ENCODE measurements at regions not wholly inside any gene's neighbourhood (a gene's known extent, or its start where the extent isn't known, plus 50 kb on each side); places are given as distances from the start of the nearest gene placed in this dataset.

- TF ChIP-seq CTCF (conservative IDR thresholded peaks at IDR 0.05; ENCODE audit: low read depth, low read length) = no peak
- no peak overlapping the region for H3K4me2 ChIP-seq
- H3K79me2 ChIP-seq (ENCODE audit: insufficient read depth, low read depth) = no peaks in the 10 kb centered on the region
- no peaks in the 10 kb centered on the region for H3K36me3 ChIP-seq (ENCODE audit: insufficient read depth)
- H4K20me1 ChIP-seq (ENCODE audit: insufficient read depth) = no peaks in the 10 kb centered on the region
- no peak overlapping the region for H2AFZ ChIP-seq (ENCODE audit: low read depth)
- no peak overlapping the region for H3K4me3 ChIP-seq (IDR thresholded peaks at IDR 0.05; ENCODE audit: insufficient read depth, low read depth, low read length)
- H3K4me1 ChIP-seq (ENCODE audit: low read depth, poor library complexity, severe bottlenecking) = no peaks in the 10 kb centered on the region
- H3K27me3 ChIP-seq (ENCODE audit: insufficient read depth, low read depth) = no peaks in the 10 kb centered on the region
- H3K9ac ChIP-seq = no peak overlapping the region
- no peak overlapping the region for H3K27ac ChIP-seq
Observed at GRCh38 chr2:104965900-104966299, 72.0 kb upstream of the MRPS9 start.

GRCh38 chr2:104969564-104969963 lies 68.3 kb upstream of the MRPS9 start:
- Histone ChIP-seq H3K4me2 (no peak overlapping the region), H4K20me1 (ENCODE audit: insufficient read depth) (no peaks in the 10 kb centered on the region), H3K4me3 (IDR thresholded peaks at IDR 0.05; ENCODE audit: insufficient read depth, low read depth, low read length) (no peak overlapping the region), H3K27me3 (ENCODE audit: insufficient read depth, low read depth) (no peaks in the 10 kb centered on the region), H3K36me3 (ENCODE audit: insufficient read depth) (no peaks in the 10 kb centered on the region), H3K4me1 (ENCODE audit: low read depth, poor library complexity, severe bottlenecking) (no peaks in the 10 kb centered on the region), H3K9ac (no peak overlapping the region), H3K79me2 (ENCODE audit: insufficient read depth, low read depth) (no peaks in the 10 kb centered on the region), H2AFZ (ENCODE audit: low read depth) (no peak overlapping the region), H3K27ac (no peak overlapping the region)
- no peak for TF ChIP-seq CTCF (conservative IDR thresholded peaks at IDR 0.05; ENCODE audit: low read depth, low read length)

- Histone ChIP-seq H3K27ac (no peak overlapping the region), H3K79me2 (ENCODE audit: insufficient read depth, low read depth) (no peaks in the 10 kb centered on the region), H3K4me1 (ENCODE audit: low read depth, poor library complexity, severe bottlenecking) (no peaks in the 10 kb centered on the region), H3K36me3 (ENCODE audit: insufficient read depth) (no peaks in the 10 kb centered on the region), H3K4me3 (IDR thresholded peaks at IDR 0.05; ENCODE audit: insufficient read depth, low read depth, low read length) (no peak overlapping the region), H3K4me2 (no peak overlapping the region), H3K27me3 (ENCODE audit: insufficient read depth, low read depth) (no peaks in the 10 kb centered on the region), H3K9ac (no peak overlapping the region), H4K20me1 (ENCODE audit: insufficient read depth) (no peaks in the 10 kb centered on the region), H2AFZ (ENCODE audit: low read depth) (no peak overlapping the region)
- TF ChIP-seq CTCF (conservative IDR thresholded peaks at IDR 0.05; ENCODE audit: low read depth, low read length) = no peak
Observed at GRCh38 chr2:104975371-104975770, 62.5 kb upstream of the MRPS9 start.

GRCh38 chr2:104975851-104976250 lies 62.0 kb upstream of the MRPS9 start:
- Histone ChIP-seq H3K4me3 (IDR thresholded peaks at IDR 0.05; ENCODE audit: insufficient read depth, low read depth, low read length) (no peak overlapping the region), H2AFZ (ENCODE audit: low read depth) (no peak overlapping the region), H3K4me1 (ENCODE audit: low read depth, poor library complexity, severe bottlenecking) (no peaks in the 10 kb centered on the region), H3K4me2 (no peak overlapping the region), H3K9ac (no peak overlapping the region), H3K27ac (no peak overlapping the region), H4K20me1 (ENCODE audit: insufficient read depth) (no peaks in the 10 kb centered on the region), H3K36me3 (ENCODE audit: insufficient read depth) (no peaks in the 10 kb centered on the region), H3K27me3 (ENCODE audit: insufficient read depth, low read depth) (no peaks in the 10 kb centered on the region), H3K79me2 (ENCODE audit: insufficient read depth, low read depth) (no peaks in the 10 kb centered on the region)
- no peak for TF ChIP-seq CTCF (conservative IDR thresholded peaks at IDR 0.05; ENCODE audit: low read depth, low read length)
